HG02623 (cell line): ENCODE measurements at regions not wholly inside any gene's neighbourhood (a gene's known extent, or its start where the extent isn't known, plus 50 kb on each side); places are given as distances from the start of the nearest gene placed in this dataset.
"Not testable (repeated sequence)": the region's sequence is repeated elsewhere in the genome, so short reads cannot be mapped to it uniquely, and the experiment has no call there.

Experiments used
- ATAC-seq: cut with Tn5 transposase; IDR thresholded peaks from one replicate; pipeline ENCODE4 v1.9.1; 2021; ENCODE audit warnings: moderate library complexity; ENCODE audit not compliant: unreplicated experiment

DNA sequence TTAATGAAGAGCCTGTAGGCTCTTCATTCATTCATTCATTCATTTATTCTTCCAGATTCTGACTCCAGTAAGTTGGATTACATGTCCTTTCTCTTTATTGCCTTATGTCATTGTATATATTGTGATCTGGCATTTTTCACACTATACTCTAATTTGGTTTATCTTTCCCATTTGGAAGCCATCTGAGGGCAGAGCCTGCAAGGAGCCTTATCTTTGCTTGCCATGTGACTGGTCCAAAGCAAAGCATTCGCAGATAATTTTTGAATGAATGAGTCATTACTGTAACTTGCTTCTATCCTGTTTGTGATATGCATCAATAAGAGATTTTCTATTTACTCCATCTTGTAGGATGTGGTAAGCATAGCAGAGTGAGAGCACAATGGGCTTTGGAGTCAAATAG is 108.4 kb upstream of the DAB1 start:
- no peak for ATAC-seq

GRCh38 chr1:57530911-57531260 is 107.0 kb upstream of the DAB1 start:
- ATAC-seq, result not testable (repeated sequence)

DNA sequence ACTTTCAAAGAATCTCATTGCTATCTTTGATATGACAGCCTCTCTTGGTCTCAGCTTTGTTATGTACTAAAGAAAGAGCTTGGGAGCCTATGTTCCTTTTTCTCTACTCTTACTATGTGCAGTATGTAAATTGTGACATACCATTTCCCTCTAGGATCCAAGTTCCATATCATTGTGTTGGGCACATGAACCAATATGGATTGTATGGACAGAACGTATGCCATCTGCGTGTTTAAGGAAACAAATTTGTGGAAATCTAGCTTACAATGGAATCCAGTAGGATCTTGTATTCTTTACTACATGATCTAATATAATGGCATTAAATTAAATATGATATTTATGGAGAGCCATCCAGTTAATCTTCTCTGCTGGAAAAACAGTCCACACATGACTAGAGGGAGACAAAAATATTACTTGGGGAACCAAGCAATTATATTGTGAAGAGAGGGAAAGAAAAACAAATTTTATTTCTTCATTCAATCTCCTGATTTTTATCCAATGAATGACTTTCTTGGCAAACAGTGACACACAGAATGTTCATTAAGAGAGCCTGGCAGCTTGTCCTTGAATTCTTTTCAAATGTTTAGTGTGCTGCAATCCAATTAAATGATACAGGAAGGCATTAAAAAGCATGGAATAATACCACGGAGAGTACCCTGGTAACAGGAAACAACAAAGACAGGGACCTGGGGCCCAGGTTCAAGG is 106.5 kb upstream of the DAB1 start:
- ATAC-seq, result no peak

GRCh38 chr1:57522575-57522974 is 98.7 kb upstream of the DAB1 start:
- ATAC-seq, result no peak

- ATAC-seq, result no peak
Observed at GRCh38 chr1:57520743-57521515, 97.1 kb upstream of the DAB1 start.

- no peak for ATAC-seq
Observed at GRCh38 chr1:57518496-57518895, 94.6 kb upstream of the DAB1 start.

- no peak for ATAC-seq
Observed at GRCh38 chr1:57517587-57518374, 93.9 kb upstream of the DAB1 start.

GRCh38 chr1:57512386-57512785 is 88.5 kb upstream of the DAB1 start:
- ATAC-seq, result no peak

DNA sequence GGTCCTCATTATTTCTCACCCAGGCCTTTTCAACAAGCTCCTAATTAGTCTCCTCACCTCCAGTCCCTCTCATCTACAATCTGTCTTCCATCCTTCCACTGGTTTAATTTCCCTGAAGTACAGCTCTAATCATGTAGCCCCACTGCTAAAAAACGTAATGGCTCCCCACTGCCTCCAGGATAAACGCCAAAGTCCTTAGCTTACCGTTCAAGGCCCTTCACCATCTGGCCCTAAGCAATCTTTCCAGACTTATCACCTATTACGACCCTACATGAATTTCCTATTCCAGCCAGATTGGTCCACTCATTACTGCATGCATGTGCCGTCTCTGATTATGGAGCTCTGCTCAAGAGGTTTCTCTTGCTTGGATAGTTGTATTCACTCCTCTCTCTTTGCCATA is 83.1 kb upstream of the DAB1 start:
- ATAC-seq, result no peak

DNA sequence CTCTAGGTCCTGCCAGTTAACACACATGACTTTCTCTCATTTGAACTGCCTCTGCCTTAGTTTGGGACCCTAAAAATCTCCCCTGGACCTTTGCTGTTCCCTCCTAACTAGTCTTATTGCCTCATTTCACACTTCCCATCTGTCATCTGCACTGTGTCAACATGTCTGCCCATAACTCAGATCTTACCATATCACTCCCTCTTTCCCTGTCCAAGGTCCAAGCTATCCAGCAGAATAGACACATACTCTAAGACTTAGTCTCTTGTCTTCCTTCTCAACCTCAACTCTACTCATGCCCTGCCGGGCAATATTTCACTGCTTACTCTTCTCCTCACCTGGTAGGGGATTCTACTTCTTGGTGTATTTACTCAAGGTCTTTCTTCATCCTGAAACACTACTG is 79.5 kb upstream of the DAB1 start:
- ATAC-seq, result no peak

DNA sequence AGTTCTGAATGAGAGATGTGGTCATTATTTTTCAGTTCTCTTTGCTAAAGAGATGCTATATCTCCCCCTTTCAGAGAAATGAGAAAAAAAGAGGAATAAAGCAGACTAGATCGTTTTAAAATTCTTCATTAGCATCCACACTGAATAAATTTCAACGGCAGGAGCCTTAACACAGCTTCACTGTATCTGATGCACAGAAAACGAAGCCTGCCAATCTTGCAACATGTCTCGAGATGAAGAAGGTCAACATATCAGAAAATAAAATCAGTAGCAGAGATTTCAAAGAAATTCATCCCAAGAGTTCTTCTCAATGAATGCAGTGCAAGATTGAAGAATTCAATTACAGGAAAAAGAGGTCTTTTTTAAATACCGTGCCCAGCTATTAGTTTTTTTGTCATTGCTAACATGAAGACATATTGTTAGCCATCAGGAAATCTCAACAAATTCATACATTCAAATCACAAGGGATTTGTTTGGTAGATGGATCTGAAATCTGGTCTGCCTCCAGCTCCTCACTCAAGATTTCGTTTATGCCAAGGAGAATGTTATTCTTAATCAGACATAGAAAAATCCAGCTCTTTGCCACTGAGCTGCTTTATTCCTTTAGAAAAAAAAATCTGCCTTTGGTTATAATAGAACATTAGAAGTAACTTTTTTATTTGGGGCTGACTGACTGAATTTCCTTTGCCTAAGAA is 76.4 kb upstream of the DAB1 start:
- no peak for ATAC-seq

GRCh38 chr1:57494530-57495079 is 70.7 kb upstream of the DAB1 start:
- ATAC-seq, result no peak

DNA sequence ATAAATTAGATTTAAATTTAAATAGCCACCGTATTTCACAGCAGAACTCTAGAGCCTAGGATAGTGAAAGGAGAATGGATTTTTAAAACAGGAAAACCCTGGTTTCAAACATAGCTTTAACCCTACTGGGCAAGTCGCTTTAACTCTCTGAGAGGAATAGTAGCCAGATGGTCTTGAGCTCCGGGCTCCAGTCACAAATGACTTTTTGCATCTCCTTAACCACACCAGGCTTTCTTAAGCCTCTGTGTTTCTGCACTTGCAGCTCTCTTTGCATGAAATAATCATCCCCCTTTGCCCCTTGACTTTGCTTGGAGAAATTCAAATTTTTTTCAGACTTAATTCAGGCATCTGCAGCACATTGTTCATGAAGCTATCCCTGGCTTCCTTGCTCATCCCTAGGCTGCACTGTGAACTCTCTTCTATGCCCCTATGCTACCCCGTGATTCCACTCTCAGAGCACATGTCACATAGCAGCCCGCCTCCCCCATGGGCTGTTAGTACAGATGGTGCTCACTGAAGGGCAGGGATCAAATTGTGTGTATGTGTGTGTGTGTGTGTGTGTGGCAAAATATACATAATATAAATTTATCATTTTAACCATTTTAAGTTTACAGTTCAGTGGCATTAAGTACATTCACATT is 68.8 kb upstream of the DAB1 start:
- ATAC-seq, result no peak

- ATAC-seq, result no peak
Observed at GRCh38 chr1:57489358-57490036, 65.6 kb upstream of the DAB1 start.

DNA sequence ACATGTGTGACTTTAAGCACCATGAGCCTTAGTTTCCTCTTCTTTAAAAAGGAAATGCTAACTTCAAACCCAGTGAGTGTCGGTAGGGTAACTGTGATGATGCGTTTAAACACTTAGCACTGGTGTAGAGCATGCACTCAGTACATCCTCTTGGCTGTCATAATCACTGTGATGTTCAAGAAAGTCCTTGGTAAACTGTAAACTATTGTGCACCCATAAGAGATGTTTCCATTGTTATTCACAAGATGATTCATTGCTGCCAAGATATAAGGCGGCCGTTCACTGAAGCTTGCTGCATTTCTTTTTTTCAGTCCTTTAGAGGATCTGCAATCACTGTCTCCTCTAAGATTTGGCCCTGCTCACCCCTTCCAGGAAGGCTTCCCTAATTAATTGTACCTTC is 61.8 kb upstream of the DAB1 start:
- no peak for ATAC-seq

GRCh38 chr1:57483954-57484353 is 60.1 kb upstream of the DAB1 start:
- no peak for ATAC-seq

GRCh38 chr1:57479471-57479870 is 55.6 kb upstream of the DAB1 start:
- no peak for ATAC-seq

DNA sequence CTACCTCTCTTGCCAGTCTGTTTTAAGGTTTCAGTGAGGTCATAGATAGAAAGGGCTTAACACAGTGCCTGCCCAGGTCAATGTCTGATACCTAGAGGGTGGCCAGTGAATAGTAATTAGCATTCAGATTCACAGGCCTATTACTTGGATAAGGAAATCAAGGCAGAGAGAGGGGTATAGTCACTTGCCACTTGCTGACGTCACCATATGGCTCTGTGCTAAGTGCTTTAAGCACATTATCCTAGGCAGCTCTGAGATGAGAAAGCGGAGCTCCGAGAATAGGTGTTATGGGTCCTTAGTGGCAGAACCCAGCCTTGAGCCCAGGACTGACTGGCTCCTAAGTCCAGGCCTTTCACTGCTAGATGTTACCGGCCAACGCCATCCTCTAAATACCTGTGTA is 51.5 kb upstream of the DAB1 start:
- no peak for ATAC-seq

DNA sequence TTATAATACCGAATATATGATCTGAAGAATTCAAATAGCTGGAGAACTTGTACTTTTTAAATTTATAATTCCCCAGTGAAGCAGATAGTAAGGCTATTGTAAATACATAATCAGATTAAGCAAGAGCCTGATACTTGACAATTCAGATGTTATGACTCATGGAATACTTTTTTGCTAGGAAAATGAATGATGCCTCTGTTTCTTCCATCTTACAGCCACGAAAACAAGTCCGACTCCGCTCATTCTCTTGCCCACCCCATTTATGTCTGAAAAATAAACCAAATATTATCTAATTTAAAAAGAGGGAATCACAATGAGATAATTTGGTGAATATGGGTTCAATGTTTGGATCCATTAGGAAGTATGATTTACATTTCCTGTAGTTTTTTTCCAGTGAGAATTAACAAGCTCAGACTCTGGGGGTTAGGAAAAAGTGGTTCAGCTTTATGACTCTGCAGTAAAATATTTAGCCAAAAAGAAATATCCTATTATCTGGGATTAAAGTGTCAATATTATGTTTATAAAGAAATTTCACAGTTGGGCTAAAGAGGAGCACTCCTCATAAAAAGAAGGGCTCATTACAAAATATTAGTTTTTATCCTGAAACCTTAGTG is 50.4 kb upstream of the DAB1 start:
- no peak for ATAC-seq
